Panc1 (cell line): ENCODE measurements at regions not wholly inside any gene's neighbourhood (a gene's known extent, or its start where the extent isn't known, plus 50 kb on each side); places are given as distances from the start of the nearest gene placed in this dataset.

Experiments used
- POLR2AphosphoS5 ChIP-seq: IDR thresholded peaks from 2 replicates; pipeline ENCODE4 v1.6.1; 2012; ENCODE audit warnings: mild to moderate bottlenecking, low read depth, low read length, moderate library complexity
- SIN3A ChIP-seq: IDR thresholded peaks from 2 replicates; pipeline ENCODE4 v1.6.1; 2012; ENCODE audit warnings: low read depth, mild to moderate bottlenecking, low read length, moderate library complexity, borderline replicate concordance; ENCODE audit not compliant: insufficient read depth
- TCF7L2 ChIP-seq: IDR thresholded peaks from 2 replicates; pipeline ENCODE4 v1.6.1; 2011; ENCODE audit warnings: mild to moderate bottlenecking, low read depth, low read length, inconsistent platforms
- TF ChIP-seq, protein P1 (sequence below), 2 experiments: IDR thresholded peaks; 2 replicates each; pipeline ENCODE4 v1.6.1; 2011 to 2012; ENCODE audit warnings: low read depth in 2 of 2, control low read depth in 1 of 2, low read length in 1 of 2, mild to moderate bottlenecking in 1 of 2, moderate library complexity in 1 of 2; ENCODE audit not compliant: insufficient read depth in 1 of 2
- TF ChIP-seq, protein P2 (sequence below): fragments of 450-650 bp; IDR thresholded peaks from 2 replicates; pipeline ENCODE4 v1.5.1; 2017; ENCODE audit warnings: mild to moderate bottlenecking

DNA sequence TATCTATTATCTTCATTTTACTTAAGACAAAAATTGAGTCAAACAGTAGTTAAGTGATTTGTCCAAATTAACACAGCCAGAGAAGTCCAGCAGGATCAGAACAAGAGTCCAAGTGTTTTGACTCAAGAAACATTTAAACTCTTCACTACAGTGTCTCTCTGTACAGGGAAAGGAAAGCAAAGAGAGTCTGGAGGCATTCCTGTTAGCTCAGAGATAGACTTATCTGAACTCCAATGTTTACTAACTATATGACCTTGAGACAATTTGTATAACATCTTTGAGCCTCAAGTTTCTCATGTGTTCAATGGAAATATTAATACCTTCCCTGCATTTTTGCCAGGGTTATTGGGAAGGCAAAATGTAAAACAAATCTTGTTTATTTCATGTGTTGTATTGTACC lies 849.1 kb downstream of the DIPK2A start:
- TF ChIP-seq, protein P1, sequence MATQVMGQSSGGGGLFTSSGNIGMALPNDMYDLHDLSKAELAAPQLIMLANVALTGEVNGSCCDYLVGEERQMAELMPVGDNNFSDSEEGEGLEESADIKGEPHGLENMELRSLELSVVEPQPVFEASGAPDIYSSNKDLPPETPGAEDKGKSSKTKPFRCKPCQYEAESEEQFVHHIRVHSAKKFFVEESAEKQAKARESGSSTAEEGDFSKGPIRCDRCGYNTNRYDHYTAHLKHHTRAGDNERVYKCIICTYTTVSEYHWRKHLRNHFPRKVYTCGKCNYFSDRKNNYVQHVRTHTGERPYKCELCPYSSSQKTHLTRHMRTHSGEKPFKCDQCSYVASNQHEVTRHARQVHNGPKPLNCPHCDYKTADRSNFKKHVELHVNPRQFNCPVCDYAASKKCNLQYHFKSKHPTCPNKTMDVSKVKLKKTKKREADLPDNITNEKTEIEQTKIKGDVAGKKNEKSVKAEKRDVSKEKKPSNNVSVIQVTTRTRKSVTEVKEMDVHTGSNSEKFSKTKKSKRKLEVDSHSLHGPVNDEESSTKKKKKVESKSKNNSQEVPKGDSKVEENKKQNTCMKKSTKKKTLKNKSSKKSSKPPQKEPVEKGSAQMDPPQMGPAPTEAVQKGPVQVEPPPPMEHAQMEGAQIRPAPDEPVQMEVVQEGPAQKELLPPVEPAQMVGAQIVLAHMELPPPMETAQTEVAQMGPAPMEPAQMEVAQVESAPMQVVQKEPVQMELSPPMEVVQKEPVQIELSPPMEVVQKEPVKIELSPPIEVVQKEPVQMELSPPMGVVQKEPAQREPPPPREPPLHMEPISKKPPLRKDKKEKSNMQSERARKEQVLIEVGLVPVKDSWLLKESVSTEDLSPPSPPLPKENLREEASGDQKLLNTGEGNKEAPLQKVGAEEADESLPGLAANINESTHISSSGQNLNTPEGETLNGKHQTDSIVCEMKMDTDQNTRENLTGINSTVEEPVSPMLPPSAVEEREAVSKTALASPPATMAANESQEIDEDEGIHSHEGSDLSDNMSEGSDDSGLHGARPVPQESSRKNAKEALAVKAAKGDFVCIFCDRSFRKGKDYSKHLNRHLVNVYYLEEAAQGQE (IDR thresholded peaks at IDR 0.05; ENCODE audit: insufficient read depth in 1 of 2, low read depth in 2 of 2, low read length in 1 of 2): no peak
- TF ChIP-seq, protein P2, sequence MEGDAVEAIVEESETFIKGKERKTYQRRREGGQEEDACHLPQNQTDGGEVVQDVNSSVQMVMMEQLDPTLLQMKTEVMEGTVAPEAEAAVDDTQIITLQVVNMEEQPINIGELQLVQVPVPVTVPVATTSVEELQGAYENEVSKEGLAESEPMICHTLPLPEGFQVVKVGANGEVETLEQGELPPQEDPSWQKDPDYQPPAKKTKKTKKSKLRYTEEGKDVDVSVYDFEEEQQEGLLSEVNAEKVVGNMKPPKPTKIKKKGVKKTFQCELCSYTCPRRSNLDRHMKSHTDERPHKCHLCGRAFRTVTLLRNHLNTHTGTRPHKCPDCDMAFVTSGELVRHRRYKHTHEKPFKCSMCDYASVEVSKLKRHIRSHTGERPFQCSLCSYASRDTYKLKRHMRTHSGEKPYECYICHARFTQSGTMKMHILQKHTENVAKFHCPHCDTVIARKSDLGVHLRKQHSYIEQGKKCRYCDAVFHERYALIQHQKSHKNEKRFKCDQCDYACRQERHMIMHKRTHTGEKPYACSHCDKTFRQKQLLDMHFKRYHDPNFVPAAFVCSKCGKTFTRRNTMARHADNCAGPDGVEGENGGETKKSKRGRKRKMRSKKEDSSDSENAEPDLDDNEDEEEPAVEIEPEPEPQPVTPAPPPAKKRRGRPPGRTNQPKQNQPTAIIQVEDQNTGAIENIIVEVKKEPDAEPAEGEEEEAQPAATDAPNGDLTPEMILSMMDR: no peak
- no peak for TF ChIP-seq TCF7L2
- no peak for TF ChIP-seq POLR2AphosphoS5
- TF ChIP-seq SIN3A: no peak
